ENCODE measurements at regions not wholly inside any gene's neighbourhood (a gene's known extent, or its start where the extent isn't known, plus 50 kb on each side); places are given as distances from the start of the nearest gene placed in this dataset.

DNA sequence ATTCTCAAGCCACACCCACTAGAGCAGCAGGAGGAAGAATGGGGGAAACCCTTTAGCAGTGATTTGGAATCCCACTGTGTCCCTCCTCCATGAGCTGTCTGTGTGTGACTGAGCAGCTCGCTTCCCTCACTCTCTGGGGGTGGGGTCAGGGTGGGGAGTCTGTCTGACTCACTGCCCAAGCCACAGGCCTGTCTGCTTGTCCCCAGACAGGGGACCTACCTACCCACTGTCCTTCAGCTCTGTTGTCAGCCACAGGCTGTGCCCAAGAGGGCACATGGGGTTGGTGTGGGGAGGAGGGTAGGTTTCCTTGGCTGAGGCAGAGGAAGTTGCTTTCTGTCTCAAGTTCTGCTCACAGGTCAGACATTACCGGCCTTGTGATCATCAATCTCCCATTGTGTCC lies 127.0 kb downstream of the MAFB start:
- TF ChIP-seq CTCF (IDR thresholded peaks at IDR 0.05; ENCODE audit: low read length): no peak
- no peak for TF ChIP-seq EZH2 (IDR thresholded peaks at IDR 0.05; ENCODE audit: borderline replicate concordance, low read length)
